K562 (cell line): ENCODE measurements at regions not wholly inside any gene's neighbourhood (a gene's known extent, or its start where the extent isn't known, plus 50 kb on each side); places are given as distances from the start of the nearest gene placed in this dataset.

Experiments
- ATAC-seq: fragments of 200-7000 bp; cut with Tn5 transposase; 3 replicates; pipeline ENCODE4 v1.9.1; 2020; ENCODE audit warnings: moderate library complexity
- BruUV-seq: library from RNA; stranded (reverse); fragments of 400-500 nt; replicated peaks from 2 replicates; lab custom pipeline; 2021; lab: Mats Ljungman, UMichigan
- CTCF ChIA-PET: fragments of 300-600 bp; formaldehyde crosslinking; extraction: SDS; loops from one replicate; lab custom pipeline; 2021; ENCODE audit warnings: low intra/inter-chr PET ratio; lab: Yijun Ruan, JAX
- POLR2A ChIA-PET: fragments of 300-600, 350-650 bp; sonication (Branson Sonifier 250); formaldehyde crosslinking; extraction: SDS; loops from one replicate; lab custom pipeline; 2021; ENCODE audit warnings: antibody characterized with exemption, inconsistent platforms; lab: Yijun Ruan, JAX
- DNase-seq, 4 experiments: peaks; one replicate each; pipeline versions ENCODE4 v3.0.0 to v3.0.0-alpha.2; 2011 to 2018; ENCODE audit warnings: low spot score in 3 of 4, mixed read lengths in 3 of 4; ENCODE audit errors: extremely low read depth in 1 of 4
- FAIRE-seq: peaks from 2 replicates; lab custom pipeline; 2011; peaks lifted over from hg19 to GRCh38; lab: Jason Lieb, UNC
- H2AFZ ChIP-seq: 2 replicates; pipeline ENCODE4 v1.6.0; 2011; ENCODE audit warnings: low read depth, low read length, control low read depth, inconsistent platforms
- H3K27ac ChIP-seq: fragments of 200-600 bp; 3 replicates; pipeline ENCODE4 v1.8.0; 2011; ENCODE audit warnings: low read depth, mild to moderate bottlenecking, control low read depth, inconsistent platforms, low read length, moderate library complexity, mixed read lengths; ENCODE audit errors: extremely low read depth
- H3K27me3 ChIP-seq, 2 experiments: fragments of 300-600 bp in 1 of 2; 2 replicates in 1 of 2; 3 replicates in 1 of 2; pipeline versions ENCODE4 v1.6.0 to v1.8.0; 2011; ENCODE audit warnings: inconsistent platforms in 2 of 2, low read length in 2 of 2, mild to moderate bottlenecking in 1 of 2, mixed read lengths in 1 of 2, moderate library complexity in 1 of 2; ENCODE audit not compliant: control insufficient read depth in 2 of 2, insufficient read depth in 2 of 2
- H3K36me3 ChIP-seq: fragments of 300-600 bp; 3 replicates; pipeline ENCODE4 v1.8.0; 2011; ENCODE audit warnings: mild to moderate bottlenecking, low read length, inconsistent platforms; ENCODE audit not compliant: control insufficient read depth, insufficient read depth
- H3K4me1 ChIP-seq, 2 experiments: fragments of 200-600 bp in 1 of 2; replicated peaks in 1 of 2; 2 replicates in 1 of 2; 3 replicates in 1 of 2; pipeline versions ENCODE4 v1.5.1 to v1.8.0; 2011; ENCODE audit warnings: inconsistent platforms in 2 of 2, low read length in 2 of 2, mild to moderate bottlenecking in 1 of 2, mixed read lengths in 1 of 2, moderate library complexity in 1 of 2; ENCODE audit not compliant: control insufficient read depth in 2 of 2, insufficient read depth in 2 of 2
- H3K4me2 ChIP-seq: 2 replicates; pipeline ENCODE4 v1.6.1; 2011; ENCODE audit warnings: low read length, control low read depth, inconsistent platforms, mixed read lengths; ENCODE audit not compliant: insufficient read depth
- H3K4me3 ChIP-seq: fragments of 200-600 bp; sonication (generic), shearing (Covaris generic); 2 replicates; pipeline ENCODE4 v1.5.1; 2016; ENCODE audit warnings: control low read depth, inconsistent platforms
- H3K79me2 ChIP-seq: fragments of 200-600 bp; 3 replicates; pipeline ENCODE4 v1.8.0; 2011; ENCODE audit warnings: low read length, inconsistent platforms; ENCODE audit not compliant: control insufficient read depth, insufficient read depth
- H3K9ac ChIP-seq, 2 experiments: 2 replicates each; pipeline versions ENCODE4 v1.6.0 to v1.6.1; 2011; ENCODE audit warnings: low read depth in 2 of 2, low read length in 2 of 2, control low read depth in 1 of 2, inconsistent platforms in 1 of 2, mild to moderate bottlenecking in 1 of 2, mixed read lengths in 1 of 2; ENCODE audit not compliant: insufficient read depth in 1 of 2
- H3K9me1 ChIP-seq: one replicate; pipeline ENCODE4 v1.6.0; 2011; ENCODE audit warnings: inconsistent platforms, mild to moderate bottlenecking, low read length, moderate library complexity; ENCODE audit not compliant: control insufficient read depth, insufficient read depth
- H3K9me3 ChIP-seq: replicated peaks from 2 replicates; pipeline ENCODE4 v1.5.1; 2011; ENCODE audit warnings: low read depth, low read length, inconsistent platforms; ENCODE audit not compliant: control insufficient read depth, insufficient read depth
- H4K20me1 ChIP-seq: replicated peaks from 2 replicates; pipeline ENCODE4 v1.6.1; 2011; ENCODE audit warnings: low read length, inconsistent platforms, mixed read lengths; ENCODE audit not compliant: control insufficient read depth, insufficient read depth
- ATF6 ChIP-seq: sonication (generic); formaldehyde crosslinking; IDR thresholded peaks from 2 replicates; pipeline ENCODE4 v1.4.0; 2020; ENCODE audit warnings: mild to moderate bottlenecking, missing genetic modification reagents
- CHCHD3 ChIP-seq: fragments of 250-450 bp; sonication (Bioruptor Pico); IDR thresholded peaks from 2 replicates; pipeline ENCODE4 v2.1.2; 2022; ENCODE audit warnings: mild to moderate bottlenecking
- CTCF ChIP-seq, 3 experiments: IDR thresholded peaks in 2 of 3; conservative IDR thresholded peaks in 1 of 3; 2 replicates each; pipeline ENCODE4 v1.5.1; 2011 to 2012; ENCODE audit warnings: low read length in 3 of 3, mild to moderate bottlenecking in 3 of 3, control low read depth in 2 of 3, improper control_type of control experiment in 1 of 3, inconsistent platforms in 1 of 3, low read depth in 1 of 3, mixed read lengths in 1 of 3, moderate library complexity in 1 of 3; ENCODE audit not compliant: insufficient read depth in 2 of 3
- FOXK2 ChIP-seq, 2 experiments: fragments of 450-650 bp; IDR thresholded peaks in 1 of 2; conservative IDR thresholded peaks in 1 of 2; 2 replicates each; pipeline ENCODE4 v1.6.1; 2016; ENCODE audit warnings: low read depth in 2 of 2, mild to moderate bottlenecking in 1 of 2
- HDAC8 ChIP-seq: fragments of 450-650 bp; IDR thresholded peaks from 2 replicates; pipeline ENCODE4 v1.6.1; 2016; ENCODE audit warnings: mild to moderate bottlenecking, missing genetic modification characterization, moderate library complexity, missing compliant biosample characterization
- ZMIZ1 ChIP-seq, 2 experiments: fragments of 150-350 bp in 1 of 2; IDR thresholded peaks; 2 replicates each; pipeline ENCODE4 v1.6.1; 2012 to 2016; ENCODE audit warnings: low read depth in 2 of 2, low read length in 2 of 2, mild to moderate bottlenecking in 1 of 2, moderate library complexity in 1 of 2
- WGBS: fragments of 100-300 bp; shearing (Covaris generic); methylation state at CpG from one replicate; pipeline ENCODE4 v1.1.6; 2016; ENCODE audit warnings: low coverage, mixed read lengths; ENCODE audit not compliant: insufficient coverage; ENCODE audit errors: missing lambda C conversion rate; 5-methylcytosine and 5-hydroxymethylcytosine counted together
- in situ Hi-C: fragments of 300-500 bp; cut with MboI; formaldehyde crosslinking; loops from 4 replicates; pipeline ENCODE4 v1.15.0; 2018; ENCODE audit warnings: inconsistent platforms, mixed read lengths
- intact Hi-C: fragments of 100-400 bp; cut with micrococcal nuclease; formaldehyde crosslinking; loops from 2 replicates; pipeline ENCODE4 v1.14.2; 2022

- peak; percentile 42 to 61 (median 51); a peak in 5 of 6 replicates for TF ChIP-seq CTCF (IDR thresholded peaks at IDR 0.05 in 2 of 3, conservative IDR thresholded peaks at IDR 0.05 in 1 of 3; ENCODE audit: insufficient read depth in 2 of 3, low read depth in 1 of 3, low read length in 3 of 3)
- TF ChIP-seq, all 486 proteins: peak for 6
Observed at GRCh38 chr3:180804916-180805315, 107.6 kb upstream of the FXR1 start (continued).

- in situ Hi-C loops (loop anchor here (25.0 kb wide), 1 partner anchor 1878 kb away; no protein-coding TSS in a partner anchor), intact Hi-C loops (loop anchor here (5.0 to 10.0 kb wide), 4 partner anchors 103 to 1876 kb away; partner anchors contain the start of genes DNAJC19 and FXR1)
- ATAC-seq (no peak), FAIRE-seq (no peak), DNase-seq (no peak)
- TF ChIP-seq HDAC8 (tag) (no peak), ZMIZ1 (IDR thresholded peaks at IDR 0.05; ENCODE audit: low read depth in 2 of 2, low read length in 2 of 2) (no peak), ATF6 (CRISPR knock-in tag) (no peak), CHCHD3 (CRISPR knock-in tag) (no peak), FOXK2 (conservative IDR thresholded peaks at IDR 0.05 in 1 of 2, IDR thresholded peaks at IDR 0.05 in 1 of 2; ENCODE audit: low read depth in 2 of 2) (no peak)
- no TSS peak for BruUV-seq
- POLR2A ChIA-PET: interaction anchor here (0.6 kb wide), 1 partner anchor 895 kb away, joined by 3 read pairs; no protein-coding TSS in a partner anchor
- 0% methylated on average over 1 of the region's 1 CpG for WGBS
- no peak overlapping the region for H2AFZ ChIP-seq
- H3K4me3 ChIP-seq: no peak overlapping the region
- H3K4me1 ChIP-seq: no peaks in the 10 kb centered on the region
- H3K79me2 ChIP-seq: no peaks in the 10 kb centered on the region
- no peaks in the 10 kb centered on the region for H3K9me1 ChIP-seq
- no peak overlapping the region for H3K9ac ChIP-seq
- no peaks in the 10 kb centered on the region for H3K27me3 ChIP-seq
- no peak overlapping the region for H3K4me2 ChIP-seq
- H4K20me1 ChIP-seq: no peaks in the 10 kb centered on the region
- CTCF ChIA-PET: no interaction called here
- no peak overlapping the region for H3K27ac ChIP-seq
- no peaks in the 10 kb centered on the region for H3K36me3 ChIP-seq
- H3K9me3 ChIP-seq: no peaks in the 10 kb centered on the region
Observed at GRCh38 chr3:180808823-180809575, 103.5 kb upstream of the FXR1 start.
